Fibroblast of the aortic adventitia (primary cell): ENCODE measurements at regions not wholly inside any gene's neighbourhood (a gene's known extent, or its start where the extent isn't known, plus 50 kb on each side); places are given as distances from the start of the nearest gene placed in this dataset.

ENCODE experiments used
- DNase-seq: peaks from one replicate; pipeline ENCODE4 v3.0.0-alpha.2; 2010; ENCODE audit warnings: low read depth
- H3K4me3 ChIP-seq: 2 replicates; pipeline ENCODE4 v1.5.1; 2011; ENCODE audit warnings: low read depth, mild to moderate bottlenecking, control low read depth, low read length, moderate library complexity
- CTCF ChIP-seq: IDR thresholded peaks from 2 replicates; pipeline ENCODE4 v1.5.1; 2011; ENCODE audit warnings: mild to moderate bottlenecking, low read length, control low read depth, inconsistent platforms; ENCODE audit not compliant: insufficient read depth

GRCh38 chr11:70805971-70806370, 407.6 kb downstream of the CTTN start:
- H3K4me3 ChIP-seq: no peak overlapping the region
- DNase-seq: no peak
- TF ChIP-seq CTCF: no peak

- no peak overlapping the region for H3K4me3 ChIP-seq
- no peak for DNase-seq
- TF ChIP-seq CTCF: no peak
Measured at GRCh38 chr11:70806461-70807194, 408.3 kb downstream of the CTTN start.

DNA sequence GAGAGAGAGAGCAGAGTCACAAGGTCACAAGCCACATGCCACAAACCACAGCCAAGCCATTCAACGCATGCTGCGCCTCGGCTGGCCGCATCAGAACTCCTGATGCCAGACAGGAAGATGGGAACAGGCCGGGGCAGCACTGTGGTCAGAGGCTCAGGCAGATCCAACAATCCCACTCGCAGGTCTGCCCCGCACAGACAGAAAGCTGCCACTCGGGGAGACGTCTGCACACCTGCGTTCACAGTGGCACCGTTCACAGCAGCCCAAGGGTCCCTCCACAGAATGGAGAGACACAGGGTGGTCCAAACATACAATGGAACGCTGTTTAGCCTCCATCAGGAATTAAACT, 408.8 kb downstream of the CTTN start:
- no peak for DNase-seq
- TF ChIP-seq CTCF: no peak
- H3K4me3 ChIP-seq: no peak overlapping the region

- no peak for DNase-seq
- TF ChIP-seq CTCF: no peak
- H3K4me3 ChIP-seq: no peak overlapping the region
Measured at GRCh38 chr11:70808686-70809375, 410.5 kb downstream of the CTTN start.

- no peak for DNase-seq
- no peak for TF ChIP-seq CTCF
- H3K4me3 ChIP-seq: no peak overlapping the region
Measured at GRCh38 chr11:70810133-70810532, 411.8 kb downstream of the CTTN start.

GRCh38 chr11:70810681-70811080, 412.4 kb downstream of the CTTN start:
- no peak overlapping the region for H3K4me3 ChIP-seq
- DNase-seq: no peak
- TF ChIP-seq CTCF: no peak
